AG04449 (cell line): ENCODE measurements at regions not wholly inside any gene's neighbourhood (a gene's known extent, or its start where the extent isn't known, plus 50 kb on each side); places are given as distances from the start of the nearest gene placed in this dataset.

Source experiments
- CTCF ChIA-PET: fragments of 350-600 bp; formaldehyde crosslinking; extraction: SDS; loops from one replicate; lab custom pipeline; 2021; ENCODE audit warnings: antibody characterized with exemption; lab: Yijun Ruan, JAX
- POLR2A ChIA-PET: fragments of 400-600, 350-600 bp; formaldehyde crosslinking; extraction: SDS; loops from one replicate; lab custom pipeline; 2020; ENCODE audit warnings: antibody characterized with exemption, inconsistent platforms; lab: Yijun Ruan, JAX
- DNase-seq: peaks from one replicate; pipeline ENCODE4 v3.0.0-alpha.2; 2010; ENCODE audit warnings: low read depth, low spot score
- H3K4me3 ChIP-seq: 2 replicates; pipeline ENCODE4 v1.5.1; 2011; ENCODE audit warnings: low read depth, mild to moderate bottlenecking, control low read depth, low read length
- CTCF ChIP-seq: IDR thresholded peaks from one replicate; pipeline ENCODE4 v1.5.1; 2011; ENCODE audit warnings: mild to moderate bottlenecking, moderate library complexity, low read length, control low read depth, inconsistent platforms; ENCODE audit not compliant: insufficient read depth; ENCODE audit errors: missing control alignments

- no peak for TF ChIP-seq CTCF
- no peak for DNase-seq
- POLR2A ChIA-PET, result no interaction called here
- H3K4me3 ChIP-seq, result no peak overlapping the region
- CTCF ChIA-PET, result no interaction called here
Measured at GRCh38 chr1:91129017-91129416, 107.2 kb upstream of the ZNF644 start.

- no peak for DNase-seq
- no peak overlapping the region for H3K4me3 ChIP-seq
- POLR2A ChIA-PET, result no interaction called here
- TF ChIP-seq CTCF, result no peak
- CTCF ChIA-PET, result interaction anchor here (2.5 kb wide), 1 partner anchor 41 kb away, joined by 8 read pairs; no protein-coding TSS in a partner anchor
Measured at GRCh38 chr1:91124989-91125417, 103.2 kb upstream of the ZNF644 start.

GRCh38 chr1:91124290-91124985, 102.6 kb upstream of the ZNF644 start:
- POLR2A ChIA-PET, result no interaction called here
- no peak for DNase-seq
- H3K4me3 ChIP-seq, result no peak overlapping the region
- CTCF ChIA-PET, result interaction anchor here (2.5 kb wide), 1 partner anchor 41 kb away, joined by 8 read pairs; no protein-coding TSS in a partner anchor
- TF ChIP-seq CTCF, result no peak

GRCh38 chr1:91123773-91124172, 101.9 kb upstream of the ZNF644 start:
- no peak overlapping the region for H3K4me3 ChIP-seq
- no peak for DNase-seq
- CTCF ChIA-PET, result interaction anchor here (2.5 kb wide), 1 partner anchor 42 kb away, joined by 8 read pairs; no protein-coding TSS in a partner anchor
- no peak for TF ChIP-seq CTCF
- POLR2A ChIA-PET, result no interaction called here

GRCh38 chr1:91123319-91123718, 101.5 kb upstream of the ZNF644 start:
- ChIA-PET CTCF (interaction anchor here (2.5 kb wide), 1 partner anchor 43 kb away, joined by 8 read pairs; no protein-coding TSS in a partner anchor), POLR2A (no interaction called here)
- DNase-seq, result no peak
- TF ChIP-seq CTCF, result no peak
- H3K4me3 ChIP-seq, result no peak overlapping the region

- CTCF ChIA-PET, result no interaction called here
- no peak overlapping the region for H3K4me3 ChIP-seq
- DNase-seq, result no peak
- no peak for TF ChIP-seq CTCF
- POLR2A ChIA-PET, result no interaction called here
Measured at GRCh38 chr1:91122106-91122717, 100.4 kb upstream of the ZNF644 start.
